GM12874 (cell line): ENCODE measurements at regions not wholly inside any gene's neighbourhood (a gene's known extent, or its start where the extent isn't known, plus 50 kb on each side); places are given as distances from the start of the nearest gene placed in this dataset.

Experiments
- TF ChIP-seq, protein P1 (sequence below): IDR thresholded peaks from 2 replicates; pipeline ENCODE4 v1.5.1; 2011; ENCODE audit warnings: low read depth, mild to moderate bottlenecking, control low read depth, low read length, moderate library complexity; ENCODE audit not compliant: insufficient read depth

DNA sequence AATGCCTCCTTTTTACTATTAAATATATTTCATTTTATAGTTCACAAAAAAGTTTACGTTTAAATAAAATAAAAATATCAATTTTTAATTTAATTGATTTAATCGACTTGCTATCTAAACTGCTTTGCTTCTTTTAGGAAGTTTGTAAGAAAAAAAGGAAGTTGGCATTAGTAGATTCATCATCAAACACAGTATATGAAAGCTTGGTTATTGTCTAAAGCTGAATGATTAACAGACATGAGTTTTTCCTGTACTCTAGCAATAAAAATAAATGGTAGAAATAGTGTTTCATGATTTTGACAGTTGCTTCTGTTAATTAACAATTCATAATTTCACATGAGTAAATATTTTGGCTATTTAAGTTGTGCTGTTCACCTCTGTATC is 1285.5 kb upstream of the GJE1 start:
- TF ChIP-seq, protein P1, sequence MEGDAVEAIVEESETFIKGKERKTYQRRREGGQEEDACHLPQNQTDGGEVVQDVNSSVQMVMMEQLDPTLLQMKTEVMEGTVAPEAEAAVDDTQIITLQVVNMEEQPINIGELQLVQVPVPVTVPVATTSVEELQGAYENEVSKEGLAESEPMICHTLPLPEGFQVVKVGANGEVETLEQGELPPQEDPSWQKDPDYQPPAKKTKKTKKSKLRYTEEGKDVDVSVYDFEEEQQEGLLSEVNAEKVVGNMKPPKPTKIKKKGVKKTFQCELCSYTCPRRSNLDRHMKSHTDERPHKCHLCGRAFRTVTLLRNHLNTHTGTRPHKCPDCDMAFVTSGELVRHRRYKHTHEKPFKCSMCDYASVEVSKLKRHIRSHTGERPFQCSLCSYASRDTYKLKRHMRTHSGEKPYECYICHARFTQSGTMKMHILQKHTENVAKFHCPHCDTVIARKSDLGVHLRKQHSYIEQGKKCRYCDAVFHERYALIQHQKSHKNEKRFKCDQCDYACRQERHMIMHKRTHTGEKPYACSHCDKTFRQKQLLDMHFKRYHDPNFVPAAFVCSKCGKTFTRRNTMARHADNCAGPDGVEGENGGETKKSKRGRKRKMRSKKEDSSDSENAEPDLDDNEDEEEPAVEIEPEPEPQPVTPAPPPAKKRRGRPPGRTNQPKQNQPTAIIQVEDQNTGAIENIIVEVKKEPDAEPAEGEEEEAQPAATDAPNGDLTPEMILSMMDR, result no peak

GRCh38 chr6:140846503-140847261 is 1286.0 kb upstream of the GJE1 start:
- TF ChIP-seq, protein P1, result no peak

- TF ChIP-seq, protein P1, result no peak
Measured at GRCh38 chr6:140845701-140846100, 1287.0 kb upstream of the GJE1 start.

DNA sequence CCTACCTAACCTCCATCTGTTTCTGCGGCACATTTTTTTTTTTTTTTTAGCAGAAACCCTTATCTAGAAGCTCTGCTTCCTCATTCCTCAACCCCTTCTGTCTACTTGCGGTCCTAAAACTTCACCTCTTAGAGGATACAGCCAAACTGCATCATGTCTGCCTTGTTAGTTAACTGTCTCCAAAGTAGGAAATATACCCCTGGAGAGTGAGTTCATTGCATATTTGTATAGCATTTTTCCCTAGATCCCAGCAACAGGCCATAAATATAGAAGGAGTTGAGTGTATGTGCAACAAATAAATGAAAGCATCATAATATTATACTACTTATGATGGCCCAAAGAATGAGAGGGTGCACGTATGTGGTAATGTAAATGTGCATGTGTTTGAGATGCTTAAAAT is 1288.6 kb upstream of the GJE1 start:
- TF ChIP-seq, protein P1, result no peak

- TF ChIP-seq, protein P1, result no peak
Measured at GRCh38 chr6:140833408-140833807, 1299.3 kb upstream of the GJE1 start.

GRCh38 chr6:140830666-140831065 is 1302.1 kb upstream of the GJE1 start:
- TF ChIP-seq, protein P1, result no peak

DNA sequence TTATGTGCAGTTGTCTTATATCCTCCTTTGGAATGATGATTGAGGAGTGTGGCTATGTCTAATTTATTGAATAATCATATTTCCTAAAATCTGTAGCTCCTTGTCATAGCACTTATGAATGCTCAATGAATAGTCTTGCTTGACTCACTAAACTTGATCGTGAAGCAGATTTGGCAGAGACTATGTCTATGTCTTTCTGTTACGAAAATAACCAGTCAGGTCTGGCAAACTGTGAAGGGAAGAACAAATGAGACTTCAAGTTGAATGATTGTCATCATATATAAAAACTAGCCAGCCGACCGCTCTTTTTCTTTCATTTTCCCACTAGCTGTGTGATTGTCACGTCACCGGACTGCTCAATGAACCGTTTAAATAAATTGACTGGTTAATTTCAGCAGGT is 1303.9 kb upstream of the GJE1 start:
- TF ChIP-seq, protein P1, result no peak

- TF ChIP-seq, protein P1, result no peak
Measured at GRCh38 chr6:140827593-140827992, 1305.1 kb upstream of the GJE1 start.
